ENCODE measurements at regions not wholly inside any gene's neighbourhood (a gene's known extent, or its start where the extent isn't known, plus 50 kb on each side); places are given as distances from the start of the nearest gene placed in this dataset.
A peak's percentile ranks its signal among the peaks of the same experiment; 100 is the strongest.

DNA sequence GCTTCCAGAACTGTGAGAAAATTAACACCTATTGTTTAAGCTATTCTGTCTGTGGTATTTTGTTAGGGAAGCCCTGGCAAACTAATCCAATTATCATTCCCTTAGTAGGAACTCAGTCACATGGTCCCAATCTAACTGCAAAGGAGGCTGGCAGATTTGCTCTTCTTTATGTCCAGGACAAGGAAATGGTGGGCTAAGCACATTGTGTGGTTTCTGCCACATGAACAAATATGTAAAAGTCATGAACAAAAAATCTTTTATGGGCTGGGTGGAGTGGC lies 278.6 kb upstream of the RPL38 start:
- TF ChIP-seq ZNF816 (CRISPR knock-in tag; IDR thresholded peaks at IDR 0.05; ENCODE audit: borderline replicate concordance) = no peak
- TF ChIP-seq FOXM1 (CRISPR knock-in tag; IDR thresholded peaks at IDR 0.05) = no peak
- intact Hi-C loops (cut with micrococcal nuclease; ENCODE audit: unreplicated experiment) (no loop called here), in situ Hi-C loops (cut with HindIII; ENCODE audit: extremely low pct_ligation_motif_present, low pct_unique_long_range_greater_than_20kb) (no loop called here)
- Histone ChIP-seq H3K36me3 (replicated peaks in 1 of 2; ENCODE audit: control insufficient read depth in 1 of 2, insufficient read depth in 2 of 2, low read length in 2 of 2) (no peaks in the 10 kb centered on the region), H2AFZ (ENCODE audit: low read length) (no peak overlapping the region), H3K4me2 (ENCODE audit: low read depth, low read length) (no peak overlapping the region), H3K79me2 (ENCODE audit: insufficient read depth, low read length) (no peaks in the 10 kb centered on the region), H3K4me3 (replicated peaks in 1 of 3; ENCODE audit: insufficient read depth in 1 of 3, low read depth in 2 of 3, low read length in 3 of 3) (no peak overlapping the region), H3K27ac (ENCODE audit: extremely low read length, insufficient read depth, low read length) (no peak overlapping the region), H3K9me3 (ENCODE audit: low read length) (no peaks in the 10 kb centered on the region), H3K9ac (ENCODE audit: insufficient read depth, low read depth, low read length) (no peak overlapping the region), H3K27me3 (ENCODE audit: control insufficient read depth in 1 of 2, insufficient read depth in 2 of 2, low read length in 2 of 2) (peaks cover 0 to 11% of the 10 kb centered on the region in 2 experiments; a peak in 2 of 5 replicates), H3K4me1 (ENCODE audit: insufficient read depth, low read length) (no peaks in the 10 kb centered on the region), H4K20me1 (ENCODE audit: insufficient read depth, low read length) (no peaks in the 10 kb centered on the region)
- ATAC-seq (no peak), DNase-seq (ENCODE audit: low spot score) (no peak), FAIRE-seq (no peak)
- ChIA-PET POLR2A (no interaction called here), CTCF (ENCODE audit: low intra/inter-chr PET ratio, low total read pairs) (no interaction called here)
- no TSS peak for BruUV-seq (replicated peaks)

DNA sequence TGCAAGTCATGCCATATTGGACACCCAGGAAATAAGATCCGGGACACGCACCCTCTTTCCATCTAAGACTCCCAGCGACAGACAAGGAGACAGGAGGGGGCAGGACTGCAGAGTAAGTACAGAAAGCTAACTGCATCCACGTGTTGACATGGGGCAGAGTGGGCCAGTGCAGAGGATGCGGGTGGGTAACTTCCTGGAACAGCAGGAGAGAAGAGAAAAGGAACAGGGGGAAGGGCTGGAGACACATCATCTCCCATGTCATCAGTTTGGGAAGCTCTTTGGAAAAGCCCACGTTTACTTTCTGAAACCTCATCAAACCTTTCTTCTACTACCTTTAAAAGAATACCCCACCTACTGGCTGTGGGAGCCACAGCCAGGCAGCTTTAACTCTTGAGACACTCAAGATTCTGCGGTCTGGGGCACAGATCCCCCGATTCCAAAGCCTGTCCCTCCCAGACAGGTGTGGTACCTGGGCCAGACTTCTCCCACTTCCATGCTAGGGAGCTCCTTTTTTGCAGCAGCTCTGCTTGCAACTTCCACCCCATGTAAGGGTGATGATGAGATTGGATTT lies 273.5 kb upstream of the RPL38 start:
- in situ Hi-C loops (cut with HindIII; ENCODE audit: extremely low pct_ligation_motif_present, low pct_unique_long_range_greater_than_20kb) = no loop called here
- Histone ChIP-seq H3K27ac (ENCODE audit: extremely low read length, insufficient read depth, low read length) (no peak overlapping the region), H3K4me2 (ENCODE audit: low read depth, low read length) (no peak overlapping the region), H4K20me1 (ENCODE audit: insufficient read depth, low read length) (no peaks in the 10 kb centered on the region), H3K27me3 (ENCODE audit: control insufficient read depth in 1 of 2, insufficient read depth in 2 of 2, low read length in 2 of 2) (peaks cover 0 to 33% of the 10 kb centered on the region in 2 experiments; a peak in 3 of 5 replicates), H3K4me3 (replicated peaks in 1 of 3; ENCODE audit: insufficient read depth in 1 of 3, low read depth in 2 of 3, low read length in 3 of 3) (no peak overlapping the region), H2AFZ (ENCODE audit: low read length) (no peak overlapping the region), H3K36me3 (replicated peaks in 1 of 2; ENCODE audit: control insufficient read depth in 1 of 2, insufficient read depth in 2 of 2, low read length in 2 of 2) (no peaks in the 10 kb centered on the region), H3K9me3 (ENCODE audit: low read length) (no peaks in the 10 kb centered on the region), H3K9ac (ENCODE audit: insufficient read depth, low read depth, low read length) (no peak overlapping the region), H3K4me1 (ENCODE audit: insufficient read depth, low read length) (no peaks in the 10 kb centered on the region), H3K79me2 (ENCODE audit: insufficient read depth, low read length) (no peaks in the 10 kb centered on the region)
- BruUV-seq (replicated peaks) = no TSS peak
- ATAC-seq (no peak), FAIRE-seq (no peak), DNase-seq (ENCODE audit: low spot score) (no peak)
- WGBS (ENCODE audit: low lambda C conversion rate) = 19% methylated on average over 8 of the region's 8 CpGs
- POLR2A ChIA-PET = no interaction called here
- 0 out of 2 replicates have a peak, but pooled peaks have one; percentile 11 for TF ChIP-seq STAG1 (CRISPR knock-in tag; IDR thresholded peaks at IDR 0.05)
- TF ChIP-seq, protein P1, sequence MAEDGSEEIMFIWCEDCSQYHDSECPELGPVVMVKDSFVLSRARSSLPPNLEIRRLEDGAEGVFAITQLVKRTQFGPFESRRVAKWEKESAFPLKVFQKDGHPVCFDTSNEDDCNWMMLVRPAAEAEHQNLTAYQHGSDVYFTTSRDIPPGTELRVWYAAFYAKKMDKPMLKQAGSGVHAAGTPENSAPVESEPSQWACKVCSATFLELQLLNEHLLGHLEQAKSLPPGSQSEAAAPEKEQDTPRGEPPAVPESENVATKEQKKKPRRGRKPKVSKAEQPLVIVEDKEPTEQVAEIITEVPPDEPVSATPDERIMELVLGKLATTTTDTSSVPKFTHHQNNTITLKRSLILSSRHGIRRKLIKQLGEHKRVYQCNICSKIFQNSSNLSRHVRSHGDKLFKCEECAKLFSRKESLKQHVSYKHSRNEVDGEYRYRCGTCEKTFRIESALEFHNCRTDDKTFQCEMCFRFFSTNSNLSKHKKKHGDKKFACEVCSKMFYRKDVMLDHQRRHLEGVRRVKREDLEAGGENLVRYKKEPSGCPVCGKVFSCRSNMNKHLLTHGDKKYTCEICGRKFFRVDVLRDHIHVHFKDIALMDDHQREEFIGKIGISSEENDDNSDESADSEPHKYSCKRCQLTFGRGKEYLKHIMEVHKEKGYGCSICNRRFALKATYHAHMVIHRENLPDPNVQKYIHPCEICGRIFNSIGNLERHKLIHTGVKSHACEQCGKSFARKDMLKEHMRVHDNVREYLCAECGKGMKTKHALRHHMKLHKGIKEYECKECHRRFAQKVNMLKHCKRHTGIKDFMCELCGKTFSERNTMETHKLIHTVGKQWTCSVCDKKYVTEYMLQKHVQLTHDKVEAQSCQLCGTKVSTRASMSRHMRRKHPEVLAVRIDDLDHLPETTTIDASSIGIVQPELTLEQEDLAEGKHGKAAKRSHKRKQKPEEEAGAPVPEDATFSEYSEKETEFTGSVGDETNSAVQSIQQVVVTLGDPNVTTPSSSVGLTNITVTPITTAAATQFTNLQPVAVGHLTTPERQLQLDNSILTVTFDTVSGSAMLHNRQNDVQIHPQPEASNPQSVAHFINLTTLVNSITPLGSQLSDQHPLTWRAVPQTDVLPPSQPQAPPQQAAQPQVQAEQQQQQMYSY (CRISPR knock-in tag; IDR thresholded peaks at IDR 0.05) = no peak
- intact Hi-C loops (cut with micrococcal nuclease; ENCODE audit: unreplicated experiment) = no loop called here
- CTCF ChIA-PET (ENCODE audit: low intra/inter-chr PET ratio, low total read pairs) = no interaction called here

All from HepG2 (cell line).